ENCODE measurements at regions not wholly inside any gene's neighbourhood (a gene's known extent, or its start where the extent isn't known, plus 50 kb on each side); places are given as distances from the start of the nearest gene placed in this dataset.
"Not testable (repeated sequence)": the region's sequence is repeated elsewhere in the genome, so short reads cannot be mapped to it uniquely, and the experiment has no call there.

DNA sequence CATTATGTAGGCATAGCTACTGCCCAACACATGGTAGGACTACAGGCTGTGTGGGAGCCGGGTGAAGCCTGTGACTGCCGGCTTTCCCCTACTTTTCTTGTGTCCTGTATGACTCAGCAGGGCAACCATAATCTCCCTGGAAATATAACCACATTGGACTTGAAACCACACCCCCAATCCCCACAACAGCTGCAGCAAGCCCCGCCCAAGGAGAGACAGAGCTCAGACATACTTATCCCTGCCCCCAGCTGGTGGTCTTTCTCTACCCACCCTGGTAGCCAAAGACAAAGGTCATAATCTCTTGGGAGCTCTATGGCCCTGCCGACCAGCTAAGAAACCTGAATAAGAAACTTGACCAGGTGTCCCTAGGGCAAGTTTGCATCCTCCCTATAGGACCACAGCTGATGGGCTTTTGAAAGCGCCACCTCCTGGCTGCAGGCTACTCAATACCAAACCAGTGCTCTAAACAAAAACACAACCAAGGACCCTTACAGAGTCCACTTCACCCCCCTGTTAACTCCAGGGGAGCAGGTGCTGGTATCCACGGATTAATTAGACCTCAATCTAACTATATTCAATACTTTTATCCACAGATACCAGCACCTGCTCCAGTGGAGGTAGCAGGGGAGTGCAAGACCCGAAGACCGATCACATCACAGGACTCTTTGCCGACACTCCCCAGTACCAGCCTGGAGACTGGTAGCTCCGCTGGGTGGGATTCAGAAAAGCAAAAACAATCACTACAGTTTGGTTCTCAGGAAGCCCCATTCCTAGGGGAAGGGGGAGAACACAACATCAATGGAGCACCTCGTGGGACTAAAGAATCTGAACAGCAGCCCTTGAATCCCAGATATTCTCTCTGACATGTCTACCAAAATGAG lies 91.2 kb downstream of the IRX5 start:
- H3K27ac Mint-ChIP-seq: no peak overlapping the region
- DNase-seq (no peak), ATAC-seq (ENCODE audit: low read depth in 2 of 2) (no peak)
- H3K4me3 Mint-ChIP-seq: no peak overlapping the region
- peaks cover 5 to 51% (median 13%) of the 10 kb centered on the region in 3 donors for H3K27me3 Mint-ChIP-seq
- peaks cover 2 to 27% (median 10%) of the 10 kb centered on the region in 7 donors for H3K9me3 Mint-ChIP-seq
- H3K36me3 Mint-ChIP-seq: peaks cover 0 to 12% of the 10 kb centered on the region in 2 donors
- H3K4me1 Mint-ChIP-seq: no peaks in the 10 kb centered on the region

DNA sequence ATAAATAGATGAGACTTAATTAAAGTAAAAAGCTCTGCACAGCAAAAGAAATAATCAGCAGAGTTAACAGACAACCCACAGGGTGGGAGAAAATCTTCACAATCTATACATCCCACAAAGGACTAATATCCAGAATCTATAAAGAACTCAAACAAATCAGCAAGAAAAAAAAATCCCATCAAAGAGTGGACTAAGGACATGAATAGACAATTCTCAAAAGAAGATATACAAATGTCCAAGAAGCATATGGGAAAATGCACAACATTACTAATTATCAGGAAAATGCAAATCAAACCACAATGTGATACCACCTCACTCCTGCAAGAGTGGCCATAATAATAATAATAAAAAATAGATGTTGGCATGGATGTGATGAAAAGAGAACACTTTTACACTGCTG lies 96.6 kb downstream of the IRX5 start:
- DNase-seq; H3K4me1 Mint-ChIP-seq; H3K27ac Mint-ChIP-seq; H3K4me3 Mint-ChIP-seq; H3K36me3 Mint-ChIP-seq; ATAC-seq (ENCODE audit: low read depth in 2 of 2): not testable (repeated sequence)
- H3K27me3 Mint-ChIP-seq: peaks cover 5 to 35% (median 10%) of the 10 kb centered on the region in 3 donors
- H3K9me3 Mint-ChIP-seq: peaks cover 5 to 42% (median 13%) of the 10 kb centered on the region in 7 donors

DNA sequence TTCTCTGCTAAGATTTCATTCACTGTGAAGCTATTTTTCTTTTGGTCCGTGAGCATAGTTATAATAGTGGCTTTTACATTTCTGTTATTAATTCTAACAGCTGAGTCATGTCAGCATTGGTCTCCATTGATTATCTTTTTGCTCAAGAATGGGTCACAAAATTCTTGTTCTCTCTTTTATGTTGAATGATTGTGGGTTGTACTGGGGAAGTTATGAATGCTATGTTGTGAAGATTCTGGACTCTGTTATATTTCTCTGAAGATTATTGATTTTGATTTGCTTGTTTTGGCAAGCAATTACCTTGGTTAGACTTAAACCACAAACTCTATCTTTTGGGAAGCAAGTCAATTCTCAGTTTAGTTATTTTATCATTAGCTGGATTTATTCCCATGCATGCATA lies 98.8 kb downstream of the IRX5 start:
- no peak for ATAC-seq (ENCODE audit: low read depth in 2 of 2)
- Mint-ChIP-seq H3K4me3 (no peak overlapping the region), H3K4me1 (no peaks in the 10 kb centered on the region), H3K27me3 (peaks cover 0 to 26% (median 13%) of the 10 kb centered on the region in 3 donors), H3K9me3 (peaks cover 5 to 42% (median 13%) of the 10 kb centered on the region in 7 donors), H3K36me3 (no peaks in the 10 kb centered on the region), H3K27ac (no peak overlapping the region)
- no peak for DNase-seq

DNA sequence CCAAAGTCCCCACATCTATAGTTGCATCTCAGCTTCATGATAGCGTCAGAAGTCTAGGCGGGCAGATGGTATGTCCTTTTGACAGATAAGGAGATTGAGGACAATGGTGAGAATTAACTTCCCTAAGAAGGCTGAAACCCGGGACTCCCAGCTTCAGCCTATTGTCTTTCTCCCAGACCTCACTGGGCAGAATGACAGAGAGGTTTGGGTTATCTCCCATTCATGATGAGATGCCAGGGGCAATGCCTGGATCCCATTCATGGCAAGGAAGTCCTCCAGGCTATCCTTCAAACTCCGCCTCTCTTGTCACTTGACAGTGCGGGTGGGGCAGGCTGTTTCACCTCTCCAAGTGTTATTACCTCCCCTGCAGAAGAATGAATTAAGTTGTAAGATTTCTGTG lies 100.3 kb downstream of the IRX5 start:
- no peaks in the 10 kb centered on the region for H3K36me3 Mint-ChIP-seq
- no peak overlapping the region for H3K27ac Mint-ChIP-seq
- ATAC-seq (ENCODE audit: low read depth in 2 of 2): no peak
- no peaks in the 10 kb centered on the region for H3K4me1 Mint-ChIP-seq
- peaks cover 5 to 41% (median 11%) of the 10 kb centered on the region in 7 donors for H3K9me3 Mint-ChIP-seq
- H3K27me3 Mint-ChIP-seq: peaks cover 0 to 15% (median 13%) of the 10 kb centered on the region in 3 donors
- DNase-seq: no peak
- no peak overlapping the region for H3K4me3 Mint-ChIP-seq

DNA sequence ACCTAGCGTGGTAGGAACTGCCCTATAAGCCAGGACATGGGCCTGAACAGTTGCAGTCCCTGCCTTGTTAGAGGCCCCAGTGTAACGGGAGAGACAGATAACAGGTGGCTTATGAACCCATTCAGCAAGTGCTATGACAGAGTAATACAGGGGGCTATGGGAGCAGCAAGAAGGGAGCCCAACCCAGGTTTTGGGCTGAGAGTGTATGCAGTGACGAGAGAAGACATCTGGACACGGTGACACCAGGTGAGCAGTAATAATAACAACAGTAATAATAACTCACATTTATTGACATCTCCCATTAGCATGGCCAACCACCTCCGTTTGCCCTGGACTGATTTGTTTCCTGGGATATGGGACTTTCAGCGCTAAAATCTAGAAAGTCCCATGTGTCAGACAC lies 100.8 kb downstream of the IRX5 start:
- Mint-ChIP-seq H3K36me3 (no peaks in the 10 kb centered on the region), H3K27ac (no peak overlapping the region)

DNA sequence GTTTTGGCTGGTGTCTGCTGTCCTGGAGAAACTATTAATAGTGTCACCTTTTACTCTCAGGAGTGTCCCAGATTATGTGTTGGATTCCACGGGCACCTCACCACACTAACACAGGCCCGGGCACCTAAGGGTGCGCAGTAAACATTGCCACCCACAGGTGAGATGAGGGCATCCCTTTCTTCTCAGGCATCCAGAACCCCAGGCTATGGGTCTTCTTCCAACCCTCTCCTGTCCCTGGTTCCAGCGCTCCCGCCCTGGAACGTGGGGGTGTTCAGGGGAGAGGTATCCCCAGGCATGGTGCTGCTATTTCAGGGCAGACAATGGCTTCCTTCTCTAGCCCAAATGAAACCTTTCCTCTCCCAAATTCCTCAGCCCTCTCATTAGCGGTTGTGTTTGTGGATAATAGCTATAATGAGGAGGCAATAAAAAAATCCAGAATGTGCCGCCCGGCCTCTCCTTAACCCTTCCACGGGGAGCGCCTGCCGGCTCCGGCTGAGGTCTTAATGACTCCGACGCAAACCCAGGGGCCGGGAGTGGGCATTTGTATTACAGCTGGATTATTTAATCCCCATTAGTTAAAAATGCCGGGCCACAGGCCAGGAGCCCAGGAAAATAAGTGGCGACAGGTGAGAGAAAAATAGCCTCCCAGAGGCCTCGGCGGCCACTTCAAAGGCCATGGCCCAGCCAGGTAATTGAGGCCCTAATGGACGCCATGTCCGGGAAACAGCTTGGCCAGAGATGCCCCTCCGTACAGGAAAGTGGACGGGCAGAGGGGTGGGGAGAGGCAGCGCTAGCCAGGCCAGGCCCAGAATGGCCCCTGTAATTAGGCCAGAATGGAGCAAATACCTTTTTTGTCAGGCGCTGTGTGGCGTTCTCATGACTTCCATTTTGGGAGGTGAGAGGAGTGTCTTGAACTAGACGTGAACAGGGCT lies 102.8 kb downstream of the IRX5 start:
- no peaks in the 10 kb centered on the region for H3K36me3 Mint-ChIP-seq
- no peaks in the 10 kb centered on the region for H3K4me1 Mint-ChIP-seq
- no peak overlapping the region for H3K4me3 Mint-ChIP-seq
- peaks cover 0 to 13% (median 9%) of the 10 kb centered on the region in 3 donors for H3K27me3 Mint-ChIP-seq
- DNase-seq (no peak), ATAC-seq (ENCODE audit: low read depth in 2 of 2) (no peak)
- peak overlapping the region in 1 of 6 donors; percentile 30 for H3K27ac Mint-ChIP-seq
- H3K9me3 Mint-ChIP-seq: peaks cover 3 to 18% (median 10%) of the 10 kb centered on the region in 7 donors

More for the DNA sequence above, 100.8 kb downstream of the IRX5 start:
- no peak for DNase-seq
- Mint-ChIP-seq H3K4me1 (no peaks in the 10 kb centered on the region), H3K27me3 (peaks cover 0 to 13% (median 10%) of the 10 kb centered on the region in 3 donors), H3K4me3 (no peak overlapping the region), H3K9me3 (peaks cover 5 to 36% (median 10%) of the 10 kb centered on the region in 7 donors)
- no peak for ATAC-seq (ENCODE audit: low read depth in 2 of 2)

DNA sequence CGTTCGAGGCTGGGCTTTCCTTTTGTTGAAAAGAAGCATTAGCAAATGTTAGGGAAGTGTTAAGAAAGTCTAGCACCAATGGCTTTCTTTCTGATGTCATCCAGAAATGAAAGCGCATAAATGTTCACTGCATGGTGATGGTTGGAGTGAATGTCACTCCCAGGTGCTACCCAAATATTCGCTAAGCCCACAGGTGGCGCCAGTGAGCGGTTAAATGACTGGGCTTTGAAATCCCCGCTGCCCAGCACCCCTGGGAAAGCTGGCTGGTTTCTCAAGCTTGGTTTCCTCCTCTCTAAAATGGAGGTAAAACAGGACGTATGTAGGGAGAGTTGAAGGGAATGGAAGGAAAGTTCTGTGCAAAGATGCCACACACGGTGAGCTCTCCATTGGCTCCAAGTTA lies 104.4 kb downstream of the IRX5 start:
- ATAC-seq (ENCODE audit: low read depth in 2 of 2) (no peak), DNase-seq (no peak)
- no peaks in the 10 kb centered on the region for H3K4me1 Mint-ChIP-seq
- H3K4me3 Mint-ChIP-seq: no peak overlapping the region
- H3K9me3 Mint-ChIP-seq: peaks cover 0 to 3% (median 2%) of the 10 kb centered on the region in 7 donors
- H3K27me3 Mint-ChIP-seq: peaks cover 0 to 13% (median 9%) of the 10 kb centered on the region in 3 donors
- H3K36me3 Mint-ChIP-seq: no peaks in the 10 kb centered on the region
- H3K27ac Mint-ChIP-seq: no peak overlapping the region

DNA sequence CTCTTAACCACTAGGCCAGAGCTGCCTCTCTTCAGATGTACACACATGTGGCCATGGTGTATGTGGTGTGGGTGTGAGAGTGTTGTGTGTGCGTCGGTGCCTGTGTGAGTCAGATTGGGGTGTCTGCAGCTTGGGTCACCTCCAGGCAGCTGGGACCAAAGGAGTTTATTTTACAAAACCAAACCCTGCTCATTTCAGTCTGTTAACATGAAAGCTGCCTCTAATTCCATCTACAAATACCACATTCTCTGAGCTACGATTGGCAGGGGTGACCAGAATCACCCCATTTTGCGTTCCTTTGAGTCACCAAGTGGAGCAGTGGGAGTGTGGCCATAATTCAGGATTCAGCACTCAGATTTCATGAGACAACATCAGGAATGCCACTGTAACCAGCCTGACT lies 105.3 kb downstream of the IRX5 start:
- H3K4me3 Mint-ChIP-seq: no peak overlapping the region
- no peak overlapping the region for H3K27ac Mint-ChIP-seq
- H3K27me3 Mint-ChIP-seq: peaks cover 0 to 13% (median 12%) of the 10 kb centered on the region in 3 donors
- ATAC-seq (ENCODE audit: low read depth in 2 of 2) (no peak), DNase-seq (no peak)
- H3K9me3 Mint-ChIP-seq: peaks cover 0 to 2% (median 0%) of the 10 kb centered on the region in 7 donors
- no peaks in the 10 kb centered on the region for H3K4me1 Mint-ChIP-seq
- H3K36me3 Mint-ChIP-seq: no peaks in the 10 kb centered on the region

DNA sequence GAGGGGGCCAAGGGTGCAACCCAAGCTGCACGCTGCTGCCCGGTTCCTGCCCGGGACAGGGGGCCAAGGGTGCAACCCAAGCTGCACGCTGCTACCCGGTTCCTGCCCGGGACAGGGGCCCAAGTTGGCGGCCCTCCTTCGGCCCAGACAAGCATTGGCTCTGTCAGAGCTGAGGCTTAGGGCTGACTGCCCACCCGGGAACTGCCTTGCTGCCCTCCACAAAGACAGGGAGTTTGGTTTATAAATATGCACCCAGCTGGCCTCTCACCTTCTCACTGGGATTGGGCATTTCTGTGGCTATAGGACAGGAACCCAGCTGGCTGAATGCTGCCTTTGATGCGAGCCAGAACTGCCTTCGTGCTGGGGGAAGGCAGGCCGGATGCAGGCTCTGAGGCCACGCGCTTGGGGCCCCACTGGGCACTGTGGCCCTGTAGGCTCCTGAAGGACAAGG lies 105.7 kb downstream of the IRX5 start:
- no peaks in the 10 kb centered on the region for H3K36me3 Mint-ChIP-seq
- ATAC-seq (ENCODE audit: low read depth in 2 of 2) (no peak), DNase-seq (no peak)
- no peak overlapping the region for H3K27ac Mint-ChIP-seq
- H3K27me3 Mint-ChIP-seq: peaks cover 0 to 14% (median 11%) of the 10 kb centered on the region in 3 donors
- peaks cover 0 to under 1% (median 0%) of the 10 kb centered on the region in 7 donors for H3K9me3 Mint-ChIP-seq
- H3K4me3 Mint-ChIP-seq: no peak overlapping the region
- H3K4me1 Mint-ChIP-seq: no peaks in the 10 kb centered on the region

DNA sequence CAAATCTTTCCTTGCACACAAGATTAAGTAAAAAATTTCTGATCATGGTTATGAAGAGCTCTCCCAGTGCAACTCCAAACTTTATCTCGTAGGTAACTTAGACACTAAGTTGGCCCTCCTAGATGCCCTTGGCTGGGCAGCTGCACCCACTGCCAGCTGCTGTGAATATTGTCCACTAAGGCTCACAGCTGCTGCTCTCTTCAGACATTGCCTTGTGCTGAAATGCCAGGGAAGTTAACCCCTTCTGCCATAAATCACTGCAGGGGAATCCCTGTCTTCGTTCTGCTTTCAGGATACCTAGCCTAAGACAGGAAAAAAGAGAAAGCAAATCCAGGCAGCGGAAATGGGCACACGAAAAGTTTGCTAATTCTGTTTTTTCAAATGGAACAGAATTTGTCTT lies 106.4 kb downstream of the IRX5 start:
- no peak overlapping the region for H3K4me3 Mint-ChIP-seq
- H3K27ac Mint-ChIP-seq: no peak overlapping the region

DNA sequence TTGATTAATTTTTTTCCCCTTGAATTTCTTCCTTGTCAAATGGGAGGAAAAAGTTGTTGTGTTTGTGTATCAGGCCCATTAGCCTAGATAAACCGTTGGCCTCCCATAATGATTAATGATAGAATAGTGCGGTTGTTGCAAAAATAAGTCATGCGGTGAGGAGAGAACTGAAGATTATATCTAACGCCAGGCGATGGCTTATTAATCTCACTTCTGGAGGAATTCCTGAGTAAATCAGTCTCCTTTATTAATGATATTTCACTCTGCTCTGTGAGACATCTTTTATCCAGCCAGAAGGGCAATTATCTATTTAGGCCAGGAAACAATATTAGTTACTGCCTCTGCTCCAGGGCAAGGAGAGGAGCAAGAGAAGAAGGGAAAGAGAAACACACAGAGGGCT lies 107.3 kb downstream of the IRX5 start:
- H3K4me1 Mint-ChIP-seq: no peaks in the 10 kb centered on the region

More for the DNA sequence above, 106.4 kb downstream of the IRX5 start:
- no peak for DNase-seq
- Mint-ChIP-seq H3K9me3 (no peaks in the 10 kb centered on the region), H3K36me3 (no peaks in the 10 kb centered on the region), H3K27me3 (peaks cover 0 to 11% (median 5%) of the 10 kb centered on the region in 3 donors), H3K4me1 (no peaks in the 10 kb centered on the region)
- no peak for ATAC-seq (ENCODE audit: low read depth in 2 of 2)

DNA sequence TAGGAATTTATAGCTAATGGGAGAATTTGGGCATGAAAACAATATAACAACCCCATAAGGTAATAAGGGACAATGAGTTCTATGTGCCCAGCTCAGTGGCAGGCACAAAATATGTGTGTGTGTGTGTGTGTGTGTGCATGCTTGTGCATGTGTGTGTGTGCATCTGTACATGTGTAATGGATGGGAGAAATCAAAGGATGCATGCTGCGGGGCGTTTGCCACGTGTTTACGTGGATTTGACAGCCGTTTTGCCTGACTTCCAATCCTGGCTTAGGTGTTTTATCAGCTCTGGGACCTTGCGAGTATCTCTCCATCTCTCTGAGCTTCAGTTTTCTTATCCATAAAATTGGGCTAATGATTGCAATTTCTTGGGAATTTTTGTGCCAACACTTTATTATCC lies 108.4 kb downstream of the IRX5 start:
- Mint-ChIP-seq H3K4me1 (no peaks in the 10 kb centered on the region), H3K9me3 (no peaks in the 10 kb centered on the region), H3K36me3 (no peaks in the 10 kb centered on the region), H3K27ac (no peak overlapping the region), H3K4me3 (no peak overlapping the region), H3K27me3 (peaks cover 0 to 5% (median 0%) of the 10 kb centered on the region in 3 donors)
- no peak for ATAC-seq (ENCODE audit: low read depth in 2 of 2)
- DNase-seq: no peak

More for the DNA sequence above, 107.3 kb downstream of the IRX5 start:
- H3K4me3 Mint-ChIP-seq: no peak overlapping the region
- H3K9me3 Mint-ChIP-seq: no peaks in the 10 kb centered on the region
- H3K27ac Mint-ChIP-seq: no peak overlapping the region
- no peak for DNase-seq
- H3K27me3 Mint-ChIP-seq: peaks cover 0 to 9% (median 0%) of the 10 kb centered on the region in 3 donors
- no peaks in the 10 kb centered on the region for H3K36me3 Mint-ChIP-seq
- no peak for ATAC-seq (ENCODE audit: low read depth in 2 of 2)

DNA sequence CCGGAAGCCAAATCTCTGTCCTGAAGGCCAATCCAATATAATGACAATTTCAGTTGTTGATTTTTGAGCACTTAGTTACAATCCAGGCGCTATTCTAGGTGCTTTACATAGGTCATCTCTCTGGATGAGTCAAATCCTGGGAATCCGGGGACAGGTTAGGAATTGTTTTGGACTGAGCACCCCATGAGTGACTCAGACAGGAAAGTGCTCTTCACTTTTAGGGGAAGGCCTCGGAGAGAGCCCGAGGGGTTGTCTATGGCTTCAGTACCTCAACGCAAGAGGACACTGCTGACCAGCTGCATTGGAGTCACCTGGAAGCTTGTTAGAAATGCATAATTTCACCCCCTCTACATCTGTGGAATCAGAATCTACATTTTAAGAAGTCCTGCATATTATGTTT lies 108.8 kb downstream of the IRX5 start:
- peaks cover 0 to 5% (median 0%) of the 10 kb centered on the region in 3 donors for H3K27me3 Mint-ChIP-seq
- H3K9me3 Mint-ChIP-seq: no peaks in the 10 kb centered on the region
- H3K36me3 Mint-ChIP-seq: no peaks in the 10 kb centered on the region
- no peak overlapping the region for H3K27ac Mint-ChIP-seq
- no peaks in the 10 kb centered on the region for H3K4me1 Mint-ChIP-seq
- no peak for DNase-seq
- no peak overlapping the region for H3K4me3 Mint-ChIP-seq
- no peak for ATAC-seq (ENCODE audit: low read depth in 2 of 2)

Measured in naive B cell (primary cell).